GM18517 (cell line): ENCODE measurements at regions not wholly inside any gene's neighbourhood (a gene's known extent, or its start where the extent isn't known, plus 50 kb on each side); places are given as distances from the start of the nearest gene placed in this dataset.

Experiments used
- ATAC-seq: cut with Tn5 transposase; IDR thresholded peaks from one replicate; pipeline ENCODE4 v1.9.1; 2021; ENCODE audit warnings: mild to moderate bottlenecking, moderate library complexity; ENCODE audit not compliant: unreplicated experiment

- no peak for ATAC-seq
Measured at GRCh38 chr21:17451364-17451891, 61.4 kb upstream of the CXADR start.

GRCh38 chr21:17454315-17455027 is 58.4 kb upstream of the CXADR start:
- no peak for ATAC-seq

DNA sequence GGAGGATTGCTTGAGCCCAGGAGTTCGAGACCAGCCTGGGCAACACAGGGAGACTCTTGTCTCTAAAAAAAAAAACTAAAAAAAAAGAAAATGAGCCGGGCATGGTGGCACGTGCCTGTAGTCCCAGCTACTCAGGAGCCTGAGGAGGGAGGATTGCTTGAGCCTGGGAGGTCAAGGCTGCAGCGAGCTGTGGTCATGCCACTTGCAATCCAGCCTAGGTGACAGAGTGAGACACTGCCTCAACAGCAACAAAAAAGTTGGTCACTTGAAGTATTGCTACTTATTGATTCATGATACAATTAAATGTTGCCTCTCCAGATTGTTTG is 57.9 kb upstream of the CXADR start:
- ATAC-seq = no peak

GRCh38 chr21:17455451-17455850 is 57.4 kb upstream of the CXADR start:
- ATAC-seq = no peak

GRCh38 chr21:17458279-17458678 is 54.6 kb upstream of the CXADR start:
- ATAC-seq = no peak

- ATAC-seq = no peak
Measured at GRCh38 chr21:17460094-17460493, 52.7 kb upstream of the CXADR start.

DNA sequence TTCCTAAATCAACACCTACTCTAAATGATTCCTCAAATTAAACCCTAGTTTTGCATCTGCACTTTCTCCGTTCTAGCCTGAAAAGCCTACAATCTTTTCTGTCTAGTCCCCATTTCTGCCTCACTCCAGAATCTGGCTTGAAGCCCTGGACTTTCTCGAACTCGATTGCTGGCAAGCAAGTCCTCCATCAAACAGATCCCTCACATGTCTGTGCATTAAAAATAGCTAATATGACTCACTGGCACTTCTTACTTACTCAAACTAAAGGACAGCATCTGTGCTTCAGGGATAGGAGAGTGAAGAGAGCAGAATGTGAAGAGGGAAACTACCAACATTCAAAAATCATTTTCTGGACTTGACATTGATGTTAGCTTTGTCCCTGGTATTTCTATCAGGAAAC is 51.8 kb upstream of the CXADR start:
- no peak for ATAC-seq

- no peak for ATAC-seq
Measured at GRCh38 chr21:17461582-17461981, 51.3 kb upstream of the CXADR start.

GRCh38 chr21:17462276-17462981 is 50.4 kb upstream of the CXADR start:
- ATAC-seq = no peak
